Activated T-cell treated with anti-CD3 and anti-CD28 coated beads, Interleukin-2, amount 50 U/mL, for 24 hours (primary cell): ENCODE measurements at regions not wholly inside any gene's neighbourhood (a gene's known extent, or its start where the extent isn't known, plus 50 kb on each side); places are given as distances from the start of the nearest gene placed in this dataset.
"Not testable (repeated sequence)": the region's sequence is repeated elsewhere in the genome, so short reads cannot be mapped to it uniquely, and the experiment has no call there.

Experiments
- DNase-seq: peaks from one replicate; pipeline ENCODE4 v3.0.0-alpha.2; 2020
- H3K27ac Mint-ChIP-seq: 2 replicates; pipeline ENCODE4 v1.8.0; 2020; ENCODE audit warnings: mild to moderate bottlenecking, mixed read lengths
- H3K27me3 Mint-ChIP-seq: 2 replicates; pipeline ENCODE4 v1.8.0; 2020; ENCODE audit warnings: mixed read lengths
- H3K36me3 Mint-ChIP-seq: 2 replicates; pipeline ENCODE4 v1.8.0; 2020; ENCODE audit warnings: low read depth, mixed read lengths
- H3K4me1 Mint-ChIP-seq: 2 replicates; pipeline ENCODE4 v1.8.0; 2020; ENCODE audit warnings: low read depth, mixed read lengths
- H3K4me3 Mint-ChIP-seq: 2 replicates; pipeline ENCODE4 v1.8.0; 2020; ENCODE audit warnings: mild to moderate bottlenecking, moderate library complexity, mixed read lengths
- H3K9me3 Mint-ChIP-seq: 2 replicates; pipeline ENCODE4 v1.8.0; 2020; ENCODE audit warnings: mixed read lengths

- H3K36me3 Mint-ChIP-seq, H3K27ac Mint-ChIP-seq, H3K4me3 Mint-ChIP-seq, H3K27me3 Mint-ChIP-seq, H3K9me3 Mint-ChIP-seq, DNase-seq, H3K4me1 Mint-ChIP-seq: not testable (repeated sequence)
Observed at GRCh38 chr17:83206819-83207588, 127.6 kb downstream of the METRNL start.

- H3K4me1 Mint-ChIP-seq, H3K27me3 Mint-ChIP-seq, DNase-seq, H3K27ac Mint-ChIP-seq, H3K36me3 Mint-ChIP-seq, H3K9me3 Mint-ChIP-seq, H3K4me3 Mint-ChIP-seq: not testable (repeated sequence)
Observed at GRCh38 chr17:83247001-83247400, 167.6 kb downstream of the METRNL start.
